ENCODE measurements at regions not wholly inside any gene's neighbourhood (a gene's known extent, or its start where the extent isn't known, plus 50 kb on each side); places are given as distances from the start of the nearest gene placed in this dataset.

GRCh38 chr12:77603946-77604345, 226.7 kb upstream of the NAV3 start:
- no peak overlapping the region for H3K4me3 ChIP-seq (ENCODE audit: low read depth in 2 of 2, low read length in 2 of 2)
- H3K9me3 ChIP-seq (ENCODE audit: control insufficient read depth, insufficient read depth, low read depth, low read length), result no peaks in the 10 kb centered on the region
- ChIA-PET POLR2A (no interaction called here), CTCF (no interaction called here)
- no peak for ATAC-seq
- H3K27ac ChIP-seq (ENCODE audit: low read length), result no peak overlapping the region
- no peaks in the 10 kb centered on the region for H3K27me3 ChIP-seq (ENCODE audit: control insufficient read depth, insufficient read depth, low read length)
- H3K36me3 ChIP-seq (ENCODE audit: control insufficient read depth, insufficient read depth, low read length), result no peaks in the 10 kb centered on the region
- H3K4me1 ChIP-seq (ENCODE audit: control insufficient read depth, insufficient read depth, low read length), result no peaks in the 10 kb centered on the region
- in situ Hi-C loops (cut with HindIII; ENCODE audit: low pct_unique_long_range_greater_than_20kb, low sequenced_read_pairs), result no loop called here
- intact Hi-C loops (cut with micrococcal nuclease; ENCODE audit: unreplicated experiment), result no loop called here
- no peak for DNase-seq (ENCODE audit: low read depth, low spot score)
- BruUV-seq (replicated peaks), result no TSS peak
- TF ChIP-seq, protein P1, sequence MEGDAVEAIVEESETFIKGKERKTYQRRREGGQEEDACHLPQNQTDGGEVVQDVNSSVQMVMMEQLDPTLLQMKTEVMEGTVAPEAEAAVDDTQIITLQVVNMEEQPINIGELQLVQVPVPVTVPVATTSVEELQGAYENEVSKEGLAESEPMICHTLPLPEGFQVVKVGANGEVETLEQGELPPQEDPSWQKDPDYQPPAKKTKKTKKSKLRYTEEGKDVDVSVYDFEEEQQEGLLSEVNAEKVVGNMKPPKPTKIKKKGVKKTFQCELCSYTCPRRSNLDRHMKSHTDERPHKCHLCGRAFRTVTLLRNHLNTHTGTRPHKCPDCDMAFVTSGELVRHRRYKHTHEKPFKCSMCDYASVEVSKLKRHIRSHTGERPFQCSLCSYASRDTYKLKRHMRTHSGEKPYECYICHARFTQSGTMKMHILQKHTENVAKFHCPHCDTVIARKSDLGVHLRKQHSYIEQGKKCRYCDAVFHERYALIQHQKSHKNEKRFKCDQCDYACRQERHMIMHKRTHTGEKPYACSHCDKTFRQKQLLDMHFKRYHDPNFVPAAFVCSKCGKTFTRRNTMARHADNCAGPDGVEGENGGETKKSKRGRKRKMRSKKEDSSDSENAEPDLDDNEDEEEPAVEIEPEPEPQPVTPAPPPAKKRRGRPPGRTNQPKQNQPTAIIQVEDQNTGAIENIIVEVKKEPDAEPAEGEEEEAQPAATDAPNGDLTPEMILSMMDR (IDR thresholded peaks at IDR 0.05), result no peak
- TF ChIP-seq SIN3A (IDR thresholded peaks at IDR 0.05; ENCODE audit: borderline replicate concordance, insufficient read depth, low read depth, low read length) (no peak), TCF7L2 (IDR thresholded peaks at IDR 0.05; ENCODE audit: low read depth, low read length) (no peak), POLR2AphosphoS5 (IDR thresholded peaks at IDR 0.05; ENCODE audit: low read depth, low read length) (no peak)
- TF ChIP-seq, protein P2, sequence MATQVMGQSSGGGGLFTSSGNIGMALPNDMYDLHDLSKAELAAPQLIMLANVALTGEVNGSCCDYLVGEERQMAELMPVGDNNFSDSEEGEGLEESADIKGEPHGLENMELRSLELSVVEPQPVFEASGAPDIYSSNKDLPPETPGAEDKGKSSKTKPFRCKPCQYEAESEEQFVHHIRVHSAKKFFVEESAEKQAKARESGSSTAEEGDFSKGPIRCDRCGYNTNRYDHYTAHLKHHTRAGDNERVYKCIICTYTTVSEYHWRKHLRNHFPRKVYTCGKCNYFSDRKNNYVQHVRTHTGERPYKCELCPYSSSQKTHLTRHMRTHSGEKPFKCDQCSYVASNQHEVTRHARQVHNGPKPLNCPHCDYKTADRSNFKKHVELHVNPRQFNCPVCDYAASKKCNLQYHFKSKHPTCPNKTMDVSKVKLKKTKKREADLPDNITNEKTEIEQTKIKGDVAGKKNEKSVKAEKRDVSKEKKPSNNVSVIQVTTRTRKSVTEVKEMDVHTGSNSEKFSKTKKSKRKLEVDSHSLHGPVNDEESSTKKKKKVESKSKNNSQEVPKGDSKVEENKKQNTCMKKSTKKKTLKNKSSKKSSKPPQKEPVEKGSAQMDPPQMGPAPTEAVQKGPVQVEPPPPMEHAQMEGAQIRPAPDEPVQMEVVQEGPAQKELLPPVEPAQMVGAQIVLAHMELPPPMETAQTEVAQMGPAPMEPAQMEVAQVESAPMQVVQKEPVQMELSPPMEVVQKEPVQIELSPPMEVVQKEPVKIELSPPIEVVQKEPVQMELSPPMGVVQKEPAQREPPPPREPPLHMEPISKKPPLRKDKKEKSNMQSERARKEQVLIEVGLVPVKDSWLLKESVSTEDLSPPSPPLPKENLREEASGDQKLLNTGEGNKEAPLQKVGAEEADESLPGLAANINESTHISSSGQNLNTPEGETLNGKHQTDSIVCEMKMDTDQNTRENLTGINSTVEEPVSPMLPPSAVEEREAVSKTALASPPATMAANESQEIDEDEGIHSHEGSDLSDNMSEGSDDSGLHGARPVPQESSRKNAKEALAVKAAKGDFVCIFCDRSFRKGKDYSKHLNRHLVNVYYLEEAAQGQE (IDR thresholded peaks at IDR 0.05; ENCODE audit: insufficient read depth in 1 of 2, low read depth in 2 of 2, low read length in 1 of 2), result no peak

DNA sequence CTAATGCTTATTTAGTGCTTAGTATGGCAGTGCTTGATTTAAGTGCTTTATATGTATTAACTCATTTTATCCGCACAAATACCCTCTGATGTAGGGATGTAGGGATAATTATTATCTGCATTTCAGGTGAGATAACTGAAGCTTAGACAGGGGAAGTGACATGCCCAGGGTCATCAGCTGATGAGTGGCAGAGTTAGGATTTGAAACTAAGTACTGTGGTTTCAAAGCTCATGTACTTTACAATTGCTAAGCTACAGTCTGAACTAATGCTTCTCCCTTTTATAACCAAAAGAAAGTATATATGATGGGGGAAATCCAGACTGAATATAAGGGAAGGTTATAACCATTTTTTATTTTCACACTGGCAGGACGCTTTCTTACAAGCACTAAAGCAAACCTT, 229.6 kb upstream of the NAV3 start:
- H3K9me3 ChIP-seq (ENCODE audit: control insufficient read depth, insufficient read depth, low read depth, low read length), result no peaks in the 10 kb centered on the region
- ATAC-seq, result no peak
- no peaks in the 10 kb centered on the region for H3K36me3 ChIP-seq (ENCODE audit: control insufficient read depth, insufficient read depth, low read length)
- TF ChIP-seq TCF7L2 (IDR thresholded peaks at IDR 0.05; ENCODE audit: low read depth, low read length) (no peak), SIN3A (IDR thresholded peaks at IDR 0.05; ENCODE audit: borderline replicate concordance, insufficient read depth, low read depth, low read length) (no peak), POLR2AphosphoS5 (IDR thresholded peaks at IDR 0.05; ENCODE audit: low read depth, low read length) (no peak)
- TF ChIP-seq, protein P1 (IDR thresholded peaks at IDR 0.05), result no peak
- TF ChIP-seq, protein P2 (IDR thresholded peaks at IDR 0.05; ENCODE audit: insufficient read depth in 1 of 2, low read depth in 2 of 2, low read length in 1 of 2), result no peak
- H3K27ac ChIP-seq (ENCODE audit: low read length), result no peak overlapping the region
- H3K4me3 ChIP-seq (ENCODE audit: low read depth in 2 of 2, low read length in 2 of 2), result no peak overlapping the region
- ChIA-PET POLR2A (no interaction called here), CTCF (no interaction called here)
- intact Hi-C loops (cut with micrococcal nuclease; ENCODE audit: unreplicated experiment) (no loop called here), in situ Hi-C loops (cut with HindIII; ENCODE audit: low pct_unique_long_range_greater_than_20kb, low sequenced_read_pairs) (no loop called here)
- H3K27me3 ChIP-seq (ENCODE audit: control insufficient read depth, insufficient read depth, low read length), result no peaks in the 10 kb centered on the region
- H3K4me1 ChIP-seq (ENCODE audit: control insufficient read depth, insufficient read depth, low read length), result no peaks in the 10 kb centered on the region
- DNase-seq (ENCODE audit: low read depth, low spot score), result no peak
- no TSS peak for BruUV-seq (replicated peaks)

Measured in Panc1 (cell line).